GM21526 (cell line): ENCODE measurements at regions not wholly inside any gene's neighbourhood (a gene's known extent, or its start where the extent isn't known, plus 50 kb on each side); places are given as distances from the start of the nearest gene placed in this dataset.
A peak's percentile ranks its signal among the peaks of the same experiment; 100 is the strongest.

Source experiments
- ATAC-seq: cut with Tn5 transposase; IDR thresholded peaks from one replicate; pipeline ENCODE4 v1.9.1; 2021; ENCODE audit warnings: moderate library complexity; ENCODE audit not compliant: unreplicated experiment, low FRiP score

GRCh38 chr3:28637742-28638141 is 289.1 kb upstream of the AZI2 start:
- no peak for ATAC-seq

- ATAC-seq: no peak
Measured at GRCh38 chr3:28645149-28645548, 296.5 kb upstream of the AZI2 start.

- no peak for ATAC-seq
Measured at GRCh38 chr3:28646435-28646834, 297.8 kb upstream of the AZI2 start.

- ATAC-seq: no peak
Measured at GRCh38 chr3:28649266-28649665, 300.6 kb upstream of the AZI2 start.

- no peak for ATAC-seq
Measured at GRCh38 chr3:28651159-28651558, 302.5 kb upstream of the AZI2 start.

- no peak for ATAC-seq
Measured at GRCh38 chr3:28664123-28664522, 315.5 kb upstream of the AZI2 start.

- peak; percentile 99 for ATAC-seq
Measured at GRCh38 chr3:28667646-28668621, 319.3 kb upstream of the AZI2 start.

- no peak for ATAC-seq
Measured at GRCh38 chr3:28669870-28670269, 321.2 kb upstream of the AZI2 start.

- ATAC-seq: no peak
Measured at GRCh38 chr3:28672406-28672805, 323.8 kb upstream of the AZI2 start.

GRCh38 chr3:28673446-28673845 is 324.8 kb upstream of the AZI2 start:
- ATAC-seq: no peak

GRCh38 chr3:28674212-28674611 is 325.6 kb upstream of the AZI2 start:
- ATAC-seq: no peak

GRCh38 chr3:28677581-28677980 is 329.0 kb upstream of the AZI2 start:
- no peak for ATAC-seq

- ATAC-seq: no peak
Measured at GRCh38 chr3:28678086-28678485, 329.5 kb upstream of the AZI2 start.

GRCh38 chr3:28680050-28680449 is 331.4 kb upstream of the AZI2 start:
- no peak for ATAC-seq

GRCh38 chr3:28682121-28682520 is 333.5 kb upstream of the AZI2 start:
- no peak for ATAC-seq

GRCh38 chr3:28690176-28690575 is 341.6 kb upstream of the AZI2 start:
- ATAC-seq: no peak

GRCh38 chr3:28698706-28699105 is 350.1 kb upstream of the AZI2 start:
- ATAC-seq: no peak

GRCh38 chr3:28699283-28699682 is 350.7 kb upstream of the AZI2 start:
- ATAC-seq: no peak

GRCh38 chr3:28700728-28701127 is 352.1 kb upstream of the AZI2 start:
- ATAC-seq: no peak

GRCh38 chr3:28703843-28704242 is 355.2 kb upstream of the AZI2 start:
- no peak for ATAC-seq

GRCh38 chr3:28711293-28711692 is 362.7 kb upstream of the AZI2 start:
- no peak for ATAC-seq

GRCh38 chr3:28716939-28717338 is 368.3 kb upstream of the AZI2 start:
- ATAC-seq: no peak
